AG10803 (cell line): ENCODE measurements at regions not wholly inside any gene's neighbourhood (a gene's known extent, or its start where the extent isn't known, plus 50 kb on each side); places are given as distances from the start of the nearest gene placed in this dataset.

Experiments used
- DNase-seq: peaks from one replicate; pipeline ENCODE4 v3.0.0; 2010; ENCODE audit warnings: low read depth
- H3K4me3 ChIP-seq: 2 replicates; pipeline ENCODE4 v1.5.1; 2011; ENCODE audit warnings: mild to moderate bottlenecking, low read length, control low read depth
- TF ChIP-seq, protein P1 (sequence below): conservative IDR thresholded peaks from 2 replicates; pipeline ENCODE4 v1.5.1; 2011; ENCODE audit warnings: mild to moderate bottlenecking, low read length, control low read depth, inconsistent platforms

DNA sequence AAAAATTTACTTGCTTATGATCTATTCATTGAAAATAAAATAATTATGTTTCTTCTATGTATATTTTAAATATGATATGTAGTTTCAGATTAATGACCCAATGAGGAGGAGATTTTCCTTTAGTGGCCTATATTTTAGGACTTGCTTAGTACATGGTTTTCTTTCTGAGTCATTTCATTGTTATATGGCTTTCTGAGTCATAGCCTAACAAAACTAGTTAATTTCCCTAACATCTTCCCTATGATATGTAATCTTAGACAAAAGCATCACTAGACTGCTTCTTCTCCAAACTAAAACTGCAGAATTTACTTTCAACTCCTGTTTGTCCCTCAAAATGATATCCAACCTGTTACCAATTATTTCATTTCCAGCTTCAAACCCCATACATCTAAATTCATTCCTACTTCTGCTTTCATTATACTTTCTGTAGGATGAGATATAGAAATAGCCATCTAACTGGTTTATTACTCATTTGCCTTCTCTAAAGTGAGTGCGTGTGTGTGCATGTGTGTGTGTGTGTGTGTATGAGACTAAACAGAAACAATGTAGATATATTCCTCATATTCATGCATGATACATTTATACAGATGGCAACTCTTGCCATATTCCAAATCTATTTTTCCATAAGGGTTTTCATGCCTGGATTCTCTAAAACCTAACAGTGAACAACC lies 915.0 kb upstream of the GBE1 start:
- DNase-seq: no peak
- TF ChIP-seq, protein P1, sequence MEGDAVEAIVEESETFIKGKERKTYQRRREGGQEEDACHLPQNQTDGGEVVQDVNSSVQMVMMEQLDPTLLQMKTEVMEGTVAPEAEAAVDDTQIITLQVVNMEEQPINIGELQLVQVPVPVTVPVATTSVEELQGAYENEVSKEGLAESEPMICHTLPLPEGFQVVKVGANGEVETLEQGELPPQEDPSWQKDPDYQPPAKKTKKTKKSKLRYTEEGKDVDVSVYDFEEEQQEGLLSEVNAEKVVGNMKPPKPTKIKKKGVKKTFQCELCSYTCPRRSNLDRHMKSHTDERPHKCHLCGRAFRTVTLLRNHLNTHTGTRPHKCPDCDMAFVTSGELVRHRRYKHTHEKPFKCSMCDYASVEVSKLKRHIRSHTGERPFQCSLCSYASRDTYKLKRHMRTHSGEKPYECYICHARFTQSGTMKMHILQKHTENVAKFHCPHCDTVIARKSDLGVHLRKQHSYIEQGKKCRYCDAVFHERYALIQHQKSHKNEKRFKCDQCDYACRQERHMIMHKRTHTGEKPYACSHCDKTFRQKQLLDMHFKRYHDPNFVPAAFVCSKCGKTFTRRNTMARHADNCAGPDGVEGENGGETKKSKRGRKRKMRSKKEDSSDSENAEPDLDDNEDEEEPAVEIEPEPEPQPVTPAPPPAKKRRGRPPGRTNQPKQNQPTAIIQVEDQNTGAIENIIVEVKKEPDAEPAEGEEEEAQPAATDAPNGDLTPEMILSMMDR: no peak
- H3K4me3 ChIP-seq: no peak overlapping the region

DNA sequence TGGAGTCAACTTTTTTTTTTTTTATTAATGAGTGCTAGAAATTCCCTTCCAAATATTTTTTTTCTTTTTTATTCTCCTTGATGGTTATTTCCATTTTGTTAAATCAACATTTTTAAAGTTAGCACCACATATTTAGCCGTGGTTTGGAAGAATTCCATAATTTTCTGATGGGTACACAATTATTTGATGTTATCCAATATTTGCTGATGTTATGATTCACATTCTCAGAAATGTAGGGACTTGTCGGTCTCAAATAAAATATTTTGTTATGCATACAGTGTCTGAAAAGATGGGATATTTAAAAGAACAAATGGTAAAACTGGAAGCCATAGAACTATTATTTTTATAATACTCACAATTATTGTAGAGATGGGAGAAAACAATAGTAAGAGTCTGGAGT lies 911.5 kb upstream of the GBE1 start:
- H3K4me3 ChIP-seq: no peak overlapping the region
- TF ChIP-seq, protein P1: no peak
- no peak for DNase-seq

DNA sequence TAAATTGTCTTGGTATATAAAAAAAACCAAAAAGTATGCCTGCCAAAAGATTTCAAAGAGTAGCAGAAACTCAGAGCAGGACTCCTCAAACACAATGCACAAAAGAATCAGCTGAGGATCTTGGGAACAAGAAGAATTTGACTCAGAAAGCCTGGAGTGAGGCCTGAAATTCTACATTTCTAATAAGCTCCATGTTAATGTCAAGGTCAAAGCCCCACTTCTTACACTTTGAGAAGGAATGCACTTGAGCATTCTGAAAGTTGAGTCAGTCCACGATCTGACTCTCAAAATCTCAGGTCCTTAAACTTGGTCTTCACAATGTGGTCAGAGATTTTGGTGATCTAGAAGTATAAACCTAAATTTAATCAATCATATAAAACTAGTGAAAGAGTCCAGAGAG lies 910.0 kb upstream of the GBE1 start:
- TF ChIP-seq, protein P1: no peak
- H3K4me3 ChIP-seq: no peak overlapping the region
- no peak for DNase-seq

DNA sequence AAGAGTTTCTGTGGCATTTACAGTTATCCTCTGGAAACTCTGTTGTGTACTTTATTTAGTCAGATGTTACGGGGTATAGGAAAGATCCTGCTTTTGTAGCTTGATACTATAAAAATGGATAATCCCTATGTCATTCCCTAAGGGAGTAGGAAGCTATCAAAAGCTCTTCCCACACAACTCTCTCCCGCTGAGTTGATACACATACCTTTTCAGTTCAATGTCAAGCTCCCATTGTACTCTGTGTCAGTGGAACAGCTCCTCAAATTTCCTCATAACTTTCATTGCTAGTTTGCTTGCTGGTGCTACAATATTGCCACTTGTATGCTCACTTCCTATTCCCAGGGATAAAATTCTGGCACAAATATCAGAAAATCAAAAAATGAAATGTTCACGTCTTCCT lies 893.3 kb upstream of the GBE1 start:
- DNase-seq: no peak
- H3K4me3 ChIP-seq: no peak overlapping the region
- TF ChIP-seq, protein P1: no peak

DNA sequence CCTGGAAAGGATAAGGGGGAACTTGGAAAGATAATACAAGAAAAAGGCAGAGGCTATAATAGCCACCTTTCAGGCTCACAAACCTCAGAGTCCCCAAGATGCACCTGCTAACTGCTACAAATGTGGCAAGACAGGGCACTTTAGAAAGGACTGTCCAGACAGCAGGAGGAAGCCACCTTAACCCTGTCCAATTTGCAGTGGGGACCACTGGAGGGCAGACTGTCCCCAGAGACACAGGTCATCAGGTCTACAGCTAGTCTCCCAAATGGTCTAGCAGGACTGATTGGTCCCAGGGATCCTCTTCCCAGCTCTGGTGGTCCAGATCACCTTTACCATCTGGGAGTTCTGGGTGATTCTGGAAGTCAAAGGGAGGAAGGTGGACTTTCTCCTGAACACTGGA lies 882.5 kb upstream of the GBE1 start:
- no peak for DNase-seq
- TF ChIP-seq, protein P1: no peak
- no peak overlapping the region for H3K4me3 ChIP-seq

DNA sequence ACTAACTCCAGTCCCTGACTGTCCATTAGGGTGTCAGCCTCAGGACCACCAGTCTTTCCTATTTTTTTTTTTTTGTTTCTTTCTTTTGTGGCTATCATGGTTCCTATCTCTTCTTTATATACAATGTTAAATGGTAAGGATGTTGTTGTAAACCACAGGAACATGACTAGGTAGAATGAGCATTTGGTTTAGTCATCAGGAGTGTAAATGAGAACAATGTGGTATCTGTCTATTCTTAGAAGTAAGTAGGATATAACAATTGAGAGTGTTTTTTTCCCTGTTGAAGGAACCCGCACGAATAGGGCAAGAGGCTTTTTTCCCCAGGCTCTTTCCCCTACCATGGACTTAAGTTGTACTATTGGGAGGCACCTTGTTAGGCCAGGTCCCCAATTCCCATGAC lies 880.3 kb upstream of the GBE1 start:
- TF ChIP-seq, protein P1: no peak
- no peak overlapping the region for H3K4me3 ChIP-seq
- no peak for DNase-seq

DNA sequence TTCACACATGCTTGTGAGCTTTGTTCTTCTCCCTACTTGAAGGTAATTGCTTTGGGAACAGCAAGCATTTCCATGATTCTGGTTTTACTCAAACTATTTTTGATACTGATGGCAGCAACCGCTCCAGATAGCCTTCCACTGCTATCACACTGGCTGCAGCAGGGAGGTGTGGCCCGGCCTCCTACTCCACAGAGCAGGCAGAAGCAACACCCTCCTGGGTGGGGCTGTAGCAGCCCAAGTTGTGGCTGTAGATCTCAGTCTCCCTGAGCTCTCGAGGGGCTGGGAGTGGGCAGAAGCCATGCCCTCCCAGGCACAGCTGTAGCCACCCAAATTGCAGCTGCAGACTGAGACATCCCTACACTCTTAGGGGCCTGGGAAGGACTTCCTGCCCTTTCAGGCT lies 878.8 kb upstream of the GBE1 start:
- no peak overlapping the region for H3K4me3 ChIP-seq
- DNase-seq: no peak
- TF ChIP-seq, protein P1: no peak
